HEK293 (cell line): ENCODE measurements at regions not wholly inside any gene's neighbourhood (a gene's known extent, or its start where the extent isn't known, plus 50 kb on each side); places are given as distances from the start of the nearest gene placed in this dataset.

Experiments
- CTCF ChIA-PET: fragments of 350-600 bp; formaldehyde crosslinking; extraction: SDS; loops from one replicate; lab custom pipeline; 2021; ENCODE audit warnings: antibody characterized with exemption; lab: Yijun Ruan, JAX
- POLR2A ChIA-PET: fragments of 300-600 bp; formaldehyde crosslinking; extraction: SDS; loops from one replicate; lab custom pipeline; 2020; ENCODE audit warnings: antibody characterized with exemption, inconsistent platforms; lab: Yijun Ruan, JAX
- H3K27ac ChIP-seq: fragments of 200-500 bp; sonication (Bioruptor generic); 2 replicates; pipeline ENCODE4 v1.5.1; 2014; ENCODE audit warnings: low read depth, low read length, control low read depth, inconsistent platforms; ENCODE audit errors: extremely low read depth
- H3K36me3 ChIP-seq, 2 experiments: fragments of 200-500 bp in 1 of 2; sonication (Bioruptor generic) in 1 of 2; 1 replicate in 1 of 2; 2 replicates in 1 of 2; pipeline ENCODE4 v1.5.1; 2014 to 2017; ENCODE audit warnings: inconsistent platforms in 2 of 2, low read length in 2 of 2; ENCODE audit not compliant: control insufficient read depth in 2 of 2, insufficient read depth in 1 of 2
- H3K4me1 ChIP-seq: fragments of 200-500 bp; sonication (Bioruptor generic); 2 replicates; pipeline ENCODE4 v1.5.1; 2014; ENCODE audit warnings: mild to moderate bottlenecking, low read length, inconsistent platforms; ENCODE audit not compliant: control insufficient read depth, insufficient read depth
- H3K4me3 ChIP-seq: 2 replicates; pipeline ENCODE4 v1.5.1; 2011; ENCODE audit warnings: low read depth, mild to moderate bottlenecking, control low read depth, low read length, moderate library complexity
- H3K9me3 ChIP-seq: fragments of 200-500 bp; sonication (Bioruptor generic); 2 replicates; pipeline ENCODE4 v1.5.1; 2014; ENCODE audit warnings: low read depth, low read length, inconsistent platforms; ENCODE audit not compliant: control insufficient read depth, insufficient read depth
- GLIS1 ChIP-seq: fragments of 450-650 bp; formaldehyde crosslinking; IDR thresholded peaks from 2 replicates; pipeline ENCODE4 v1.5.1; 2016; ENCODE audit warnings: missing biosample characterization, missing genetic modification characterization
- OSR2 ChIP-seq: fragments of 450-650 bp; formaldehyde crosslinking; IDR thresholded peaks from 2 replicates; pipeline ENCODE4 v1.5.1; 2016; ENCODE audit warnings: missing biosample characterization, missing genetic modification characterization
- TRIM28 ChIP-seq: IDR thresholded peaks from 2 replicates; pipeline ENCODE4 v1.6.1; 2011; ENCODE audit warnings: low read length, control low read depth, borderline replicate concordance
- ZFP3 ChIP-seq: fragments of 450-650 bp; formaldehyde crosslinking; IDR thresholded peaks from 2 replicates; pipeline ENCODE4 v1.5.1; 2016; ENCODE audit warnings: low read depth, missing biosample characterization, missing genetic modification characterization
- ZNF112 ChIP-seq: fragments of 450-650 bp; formaldehyde crosslinking; IDR thresholded peaks from 2 replicates; pipeline ENCODE4 v1.5.0; 2017; ENCODE audit warnings: missing biosample characterization, missing genetic modification characterization
- ZNF132 ChIP-seq: fragments of 450-650 bp; formaldehyde crosslinking; IDR thresholded peaks from 2 replicates; pipeline ENCODE4 v1.5.1; 2017; ENCODE audit warnings: missing biosample characterization, missing genetic modification characterization, borderline replicate concordance
- ZNF2 ChIP-seq: fragments of 450-650 bp; formaldehyde crosslinking; IDR thresholded peaks from 2 replicates; pipeline ENCODE4 v1.5.1; 2016; ENCODE audit warnings: missing biosample characterization, missing genetic modification characterization
- ZNF221 ChIP-seq: fragments of 450-650 bp; formaldehyde crosslinking; IDR thresholded peaks from 2 replicates; pipeline ENCODE4 v1.5.1; 2017; ENCODE audit warnings: missing biosample characterization, missing genetic modification characterization, borderline replicate concordance
- ZNF335 ChIP-seq: fragments of 450-650 bp; formaldehyde crosslinking; conservative IDR thresholded peaks from 2 replicates; pipeline ENCODE4 v1.5.1; 2016; ENCODE audit warnings: missing biosample characterization, missing genetic modification characterization
- ZNF426 ChIP-seq: fragments of 450-650 bp; formaldehyde crosslinking; IDR thresholded peaks from 2 replicates; pipeline ENCODE4 v1.5.1; 2017; ENCODE audit warnings: missing biosample characterization, missing genetic modification characterization, mild to moderate bottlenecking, inconsistent platforms, moderate library complexity
- ZNF585B ChIP-seq: fragments of 450-650 bp; formaldehyde crosslinking; IDR thresholded peaks from 2 replicates; pipeline ENCODE4 v1.5.1; 2016; ENCODE audit warnings: missing biosample characterization, missing genetic modification characterization
- ZNF596 ChIP-seq: fragments of 450-650 bp; IDR thresholded peaks from 2 replicates; pipeline ENCODE4 v1.5.0; 2018; ENCODE audit warnings: missing biosample characterization, mild to moderate bottlenecking, missing genetic modification characterization, moderate library complexity
- ZNF658 ChIP-seq: fragments of 450-650 bp; formaldehyde crosslinking; IDR thresholded peaks from 2 replicates; pipeline ENCODE4; 2016; ENCODE audit warnings: missing biosample characterization, missing genetic modification characterization
- ZNF701 ChIP-seq: fragments of 450-650 bp; formaldehyde crosslinking; IDR thresholded peaks from 2 replicates; pipeline ENCODE4 v1.5.1; 2016; ENCODE audit warnings: missing biosample characterization, missing genetic modification characterization
- ZSCAN23 ChIP-seq: fragments of 450-650 bp; formaldehyde crosslinking; IDR thresholded peaks from 2 replicates; pipeline ENCODE4 v1.5.1; 2016; ENCODE audit warnings: missing biosample characterization, missing genetic modification characterization
- TF ChIP-seq, protein P1 (sequence below): fragments of 450-650 bp; formaldehyde crosslinking; IDR thresholded peaks from 2 replicates; pipeline ENCODE4; 2016; ENCODE audit warnings: missing biosample characterization, missing genetic modification characterization
- TF ChIP-seq, protein P2 (sequence below): fragments of 450-650 bp; formaldehyde crosslinking; IDR thresholded peaks from 2 replicates; pipeline ENCODE4 v1.5.1; 2016; ENCODE audit warnings: missing biosample characterization, missing genetic modification characterization
- TF ChIP-seq, protein P3 (sequence below): fragments of 450-650 bp; formaldehyde crosslinking; optimal IDR thresholded peaks from 2 replicates; pipeline ENCODE3; 2016; ENCODE audit warnings: missing biosample characterization, mild to moderate bottlenecking, missing genetic modification characterization

DNA sequence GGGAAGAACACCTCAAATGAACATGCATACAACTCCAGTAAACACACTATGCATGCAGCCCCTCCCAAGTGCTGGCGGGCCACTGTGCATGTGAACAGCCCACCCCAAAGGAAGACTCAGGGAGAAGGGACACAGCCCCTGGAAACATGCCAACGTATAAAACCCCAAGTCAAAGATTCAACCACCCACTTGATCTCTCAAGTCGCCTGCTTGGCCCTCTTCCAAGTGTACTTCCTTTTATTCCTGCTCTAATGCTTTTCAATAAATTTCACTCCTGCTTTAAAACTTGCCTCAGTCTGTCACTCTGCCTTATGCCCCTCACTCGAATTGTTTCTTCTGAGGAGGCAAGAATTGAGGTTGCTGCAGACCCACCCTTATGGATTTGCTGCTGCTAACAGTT is 139.1 kb downstream of the C1D start:
- no peaks in the 10 kb centered on the region for H3K36me3 ChIP-seq
- TF ChIP-seq ZNF426 (tag by site-specific recombination) = no peak
- TF ChIP-seq, protein P1, sequence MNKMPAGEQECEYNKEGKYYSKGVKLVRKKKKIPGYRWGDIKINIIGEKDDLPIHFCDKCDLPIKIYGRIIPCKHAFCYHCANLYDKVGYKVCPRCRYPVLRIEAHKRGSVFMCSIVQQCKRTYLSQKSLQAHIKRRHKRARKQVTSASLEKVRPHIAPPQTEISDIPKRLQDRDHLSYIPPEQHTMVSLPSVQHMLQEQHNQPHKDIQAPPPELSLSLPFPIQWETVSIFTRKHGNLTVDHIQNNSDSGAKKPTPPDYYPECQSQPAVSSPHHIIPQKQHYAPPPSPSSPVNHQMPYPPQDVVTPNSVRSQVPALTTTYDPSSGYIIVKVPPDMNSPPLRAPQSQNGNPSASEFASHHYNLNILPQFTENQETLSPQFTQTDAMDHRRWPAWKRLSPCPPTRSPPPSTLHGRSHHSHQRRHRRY (tag by site-specific recombination) = no peak
- no peak for TF ChIP-seq ZFP3 (tag by site-specific recombination)
- TF ChIP-seq OSR2 (tag by site-specific recombination) = no peak
- TF ChIP-seq ZNF658 (tag by site-specific recombination) = no peak
- H3K9me3 ChIP-seq = no peaks in the 10 kb centered on the region
- H3K4me3 ChIP-seq = no peak overlapping the region
- CTCF ChIA-PET = no interaction called here
- peaks cover 8% of the 10 kb centered on the region for H3K4me1 ChIP-seq
- no peak overlapping the region for H3K27ac ChIP-seq
- POLR2A ChIA-PET = no interaction called here

DNA sequence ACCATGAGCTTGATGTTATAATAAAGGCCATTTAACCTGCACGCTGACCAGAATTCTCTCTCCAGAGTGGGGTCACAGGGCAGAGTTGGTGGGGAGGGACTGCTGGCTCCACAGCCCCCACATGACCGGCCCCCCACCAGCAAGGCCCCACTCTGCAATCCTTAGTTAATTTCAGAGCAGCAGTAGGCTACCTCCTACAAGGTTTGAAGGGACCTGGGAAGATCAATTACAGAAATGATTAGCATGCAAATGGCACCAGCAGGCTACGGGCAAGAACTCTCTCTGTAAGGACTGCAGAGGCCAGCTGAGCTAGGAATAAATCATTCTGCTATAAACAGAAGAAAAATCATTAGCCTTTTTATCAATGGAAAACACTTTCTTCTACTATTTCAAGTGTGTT is 135.3 kb downstream of the C1D start:
- H3K4me1 ChIP-seq = peaks cover 8% of the 10 kb centered on the region
- ChIA-PET CTCF (no interaction called here), POLR2A (no interaction called here)
- no peaks in the 10 kb centered on the region for H3K9me3 ChIP-seq
- no peaks in the 10 kb centered on the region for H3K36me3 ChIP-seq
- H3K4me3 ChIP-seq = no peak overlapping the region
- TF ChIP-seq ZSCAN23 (tag by site-specific recombination) = no peak
- TF ChIP-seq, all 188 proteins: peak for 0
- no peak overlapping the region for H3K27ac ChIP-seq

DNA sequence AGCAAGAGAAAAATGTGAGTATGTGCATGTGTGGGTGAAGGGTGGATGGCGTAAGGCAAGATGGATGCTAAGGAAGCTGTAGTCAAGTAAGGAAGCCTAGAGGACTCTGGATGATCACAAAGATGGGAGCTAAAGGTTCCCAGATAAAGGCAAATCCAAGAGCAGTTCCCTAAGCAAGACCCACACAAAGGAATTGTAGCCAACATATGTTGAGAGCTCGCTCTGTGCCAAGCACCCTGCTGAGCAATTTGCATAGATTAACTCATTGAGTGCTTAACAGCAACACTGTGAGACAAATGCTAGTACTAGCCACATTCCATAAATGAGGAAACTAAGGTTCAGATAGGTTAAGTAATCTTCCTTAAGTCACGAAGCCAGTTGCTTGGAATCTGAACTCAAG is 132.6 kb downstream of the C1D start:
- no peaks in the 10 kb centered on the region for H3K36me3 ChIP-seq
- H3K4me3 ChIP-seq = no peak overlapping the region
- H3K9me3 ChIP-seq = no peaks in the 10 kb centered on the region
- no peaks in the 10 kb centered on the region for H3K4me1 ChIP-seq
- H3K27ac ChIP-seq = no peak overlapping the region
- POLR2A ChIA-PET = no interaction called here
- TF ChIP-seq TRIM28 (no peak), ZNF596 (tag by site-specific recombination) (no peak), ZNF132 (tag by site-specific recombination) (no peak), ZNF335 (no peak), ZNF585B (tag by site-specific recombination) (no peak), ZNF221 (no peak), ZNF2 (no peak), ZSCAN23 (tag by site-specific recombination) (no peak), GLIS1 (tag by site-specific recombination) (no peak), ZNF701 (tag by site-specific recombination) (no peak), ZNF112 (no peak)
- TF ChIP-seq, protein P2, sequence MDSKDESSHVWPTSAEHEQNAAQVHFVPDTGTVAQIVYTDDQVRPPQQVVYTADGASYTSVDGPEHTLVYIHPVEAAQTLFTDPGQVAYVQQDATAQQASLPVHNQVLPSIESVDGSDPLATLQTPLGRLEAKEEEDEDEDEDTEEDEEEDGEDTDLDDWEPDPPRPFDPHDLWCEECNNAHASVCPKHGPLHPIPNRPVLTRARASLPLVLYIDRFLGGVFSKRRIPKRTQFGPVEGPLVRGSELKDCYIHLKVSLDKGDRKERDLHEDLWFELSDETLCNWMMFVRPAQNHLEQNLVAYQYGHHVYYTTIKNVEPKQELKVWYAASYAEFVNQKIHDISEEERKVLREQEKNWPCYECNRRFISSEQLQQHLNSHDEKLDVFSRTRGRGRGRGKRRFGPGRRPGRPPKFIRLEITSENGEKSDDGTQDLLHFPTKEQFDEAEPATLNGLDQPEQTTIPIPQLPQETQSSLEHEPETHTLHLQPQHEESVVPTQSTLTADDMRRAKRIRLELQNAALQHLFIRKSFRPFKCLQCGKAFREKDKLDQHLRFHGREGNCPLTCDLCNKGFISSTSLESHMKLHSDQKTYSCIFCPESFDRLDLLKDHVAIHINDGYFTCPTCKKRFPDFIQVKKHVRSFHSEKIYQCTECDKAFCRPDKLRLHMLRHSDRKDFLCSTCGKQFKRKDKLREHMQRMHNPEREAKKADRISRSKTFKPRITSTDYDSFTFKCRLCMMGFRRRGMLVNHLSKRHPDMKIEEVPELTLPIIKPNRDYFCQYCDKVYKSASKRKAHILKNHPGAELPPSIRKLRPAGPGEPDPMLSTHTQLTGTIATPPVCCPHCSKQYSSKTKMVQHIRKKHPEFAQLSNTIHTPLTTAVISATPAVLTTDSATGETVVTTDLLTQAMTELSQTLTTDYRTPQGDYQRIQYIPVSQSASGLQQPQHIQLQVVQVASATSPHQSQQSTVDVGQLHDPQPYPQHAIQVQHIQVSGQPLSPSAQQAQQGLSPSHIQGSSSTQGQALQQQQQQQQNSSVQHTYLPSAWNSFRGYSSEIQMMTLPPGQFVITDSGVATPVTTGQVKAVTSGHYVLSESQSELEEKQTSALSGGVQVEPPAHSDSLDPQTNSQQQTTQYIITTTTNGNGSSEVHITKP (tag by site-specific recombination) = no peak
- TF ChIP-seq, protein P1 (tag by site-specific recombination) = no peak
- TF ChIP-seq, protein P3, sequence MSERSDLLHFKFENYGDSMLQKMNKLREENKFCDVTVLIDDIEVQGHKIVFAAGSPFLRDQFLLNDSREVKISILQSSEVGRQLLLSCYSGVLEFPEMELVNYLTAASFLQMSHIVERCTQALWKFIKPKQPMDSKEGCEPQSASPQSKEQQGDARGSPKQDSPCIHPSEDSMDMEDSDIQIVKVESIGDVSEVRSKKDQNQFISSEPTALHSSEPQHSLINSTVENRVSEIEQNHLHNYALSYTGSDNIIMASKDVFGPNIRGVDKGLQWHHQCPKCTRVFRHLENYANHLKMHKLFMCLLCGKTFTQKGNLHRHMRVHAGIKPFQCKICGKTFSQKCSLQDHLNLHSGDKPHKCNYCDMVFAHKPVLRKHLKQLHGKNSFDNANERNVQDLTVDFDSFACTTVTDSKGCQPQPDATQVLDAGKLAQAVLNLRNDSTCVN (tag by site-specific recombination) = no peak
- CTCF ChIA-PET = no interaction called here
